ENCODE measurements at regions not wholly inside any gene's neighbourhood (a gene's known extent, or its start where the extent isn't known, plus 50 kb on each side); places are given as distances from the start of the nearest gene placed in this dataset.

DNA sequence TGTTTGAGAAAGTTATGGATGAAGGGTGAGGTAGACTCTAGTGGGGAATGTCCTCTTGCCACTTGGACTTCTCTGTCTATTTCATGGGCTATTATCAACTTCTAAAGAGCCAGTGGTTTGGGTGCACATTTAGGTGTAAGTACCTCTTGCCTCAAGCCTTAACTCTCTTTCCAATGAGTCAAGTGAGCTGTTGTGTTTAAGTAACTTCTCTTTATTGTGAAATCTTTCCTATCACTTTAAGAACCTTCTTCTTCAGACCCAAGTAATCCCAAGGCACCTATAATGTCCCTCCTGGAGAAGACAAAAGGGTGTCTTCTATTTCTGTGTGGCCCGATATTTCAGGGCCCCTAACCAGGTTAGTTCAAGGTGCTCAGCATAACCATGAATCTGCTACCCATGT is 90.5 kb upstream of the VPREB1 start:
- H3K27me3 Mint-ChIP-seq, result peaks cover 25% of the 10 kb centered on the region
- no peak for DNase-seq
- H3K36me3 Mint-ChIP-seq (ENCODE audit: low read depth), result no peaks in the 10 kb centered on the region
- no peak overlapping the region for H3K4me3 Mint-ChIP-seq
- no peaks in the 10 kb centered on the region for H3K9me3 Mint-ChIP-seq
- H3K27ac Mint-ChIP-seq, result no peak overlapping the region
- ChIA-PET CTCF (no interaction called here), POLR2A (no interaction called here)
- peaks cover 8% of the 10 kb centered on the region for H3K4me1 Mint-ChIP-seq

DNA sequence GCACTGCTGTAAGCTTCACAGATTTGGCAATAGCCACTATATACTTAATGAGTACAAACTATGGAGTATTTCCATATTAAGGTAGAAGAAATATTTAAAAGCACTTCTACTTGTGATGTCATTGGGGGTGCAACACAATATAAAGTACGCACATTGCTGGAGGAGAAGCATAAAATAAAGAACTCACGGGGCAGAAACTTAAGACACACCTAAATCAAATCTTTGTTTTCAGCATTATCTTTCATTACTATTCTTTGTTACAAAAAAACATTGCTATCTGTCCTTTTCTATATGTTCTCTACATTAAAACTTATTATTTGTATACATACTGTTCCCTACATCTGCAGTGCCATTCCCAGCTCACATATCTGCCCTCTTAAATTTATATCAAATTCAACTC is 93.3 kb upstream of the VPREB1 start:
- H3K9me3 Mint-ChIP-seq, result no peaks in the 10 kb centered on the region
- no peak for DNase-seq
- H3K4me1 Mint-ChIP-seq, result no peaks in the 10 kb centered on the region
- CTCF ChIA-PET, result no interaction called here
- POLR2A ChIA-PET, result no interaction called here
- H3K36me3 Mint-ChIP-seq (ENCODE audit: low read depth), result no peaks in the 10 kb centered on the region
- no peak overlapping the region for H3K27ac Mint-ChIP-seq
- peaks cover 48% of the 10 kb centered on the region for H3K27me3 Mint-ChIP-seq
- no peak overlapping the region for H3K4me3 Mint-ChIP-seq

DNA sequence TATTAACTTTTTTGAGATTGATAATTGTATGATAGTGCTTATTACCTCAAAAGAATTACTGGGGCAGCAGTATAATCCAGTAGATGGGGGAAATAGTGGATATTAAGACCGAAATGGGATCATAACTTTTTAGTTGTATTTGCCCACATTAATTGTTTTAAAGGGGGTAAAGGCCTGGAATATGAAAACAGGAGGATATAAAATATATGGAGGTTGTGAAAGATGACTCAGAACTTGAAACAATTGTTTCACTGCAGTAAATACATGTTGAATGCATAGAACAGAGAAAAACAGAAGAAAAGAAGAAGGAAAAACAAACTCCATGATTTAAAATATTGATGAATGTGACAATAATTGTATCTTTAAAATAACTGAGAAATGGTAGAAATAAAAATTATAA is 94.1 kb upstream of the VPREB1 start:
- CTCF ChIA-PET, result no interaction called here

DNA sequence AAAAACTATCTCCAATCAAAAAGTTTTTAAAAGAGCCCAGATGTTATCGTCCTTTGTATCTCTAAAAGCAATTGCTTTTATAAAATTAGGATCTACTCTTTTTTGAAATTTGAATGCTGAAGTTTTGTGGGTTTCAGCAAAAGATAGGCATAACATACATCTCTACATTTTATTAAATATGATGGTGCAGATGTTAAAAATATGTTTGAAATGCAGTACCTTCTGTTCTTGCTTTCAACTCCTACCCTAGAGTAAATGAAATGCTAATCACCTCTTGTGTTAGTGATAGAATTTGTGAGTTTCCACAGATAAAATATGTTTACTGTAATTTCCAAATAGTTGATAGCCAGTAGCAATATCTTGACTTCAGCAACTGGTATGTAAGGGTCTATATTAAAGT is 95.7 kb upstream of the VPREB1 start:
- Mint-ChIP-seq H3K36me3 (ENCODE audit: low read depth) (no peaks in the 10 kb centered on the region), H3K27me3 (peaks cover 53% of the 10 kb centered on the region), H3K4me1 (no peaks in the 10 kb centered on the region), H3K27ac (no peak overlapping the region), H3K9me3 (no peaks in the 10 kb centered on the region), H3K4me3 (no peak overlapping the region)
- ChIA-PET POLR2A (no interaction called here), CTCF (interaction anchor here (0.5 to 0.9 kb wide), 3 partner anchors 8 to 171 kb away, joined by 3 to 4 read pairs (median 3); no protein-coding TSS in a partner anchor)
- no peak for DNase-seq

More for the DNA sequence above, 94.1 kb upstream of the VPREB1 start:
- Mint-ChIP-seq H3K9me3 (no peaks in the 10 kb centered on the region), H3K27ac (no peak overlapping the region), H3K4me3 (no peak overlapping the region), H3K4me1 (no peaks in the 10 kb centered on the region), H3K36me3 (ENCODE audit: low read depth) (no peaks in the 10 kb centered on the region), H3K27me3 (peaks cover 50% of the 10 kb centered on the region)
- POLR2A ChIA-PET, result no interaction called here
- DNase-seq, result no peak

DNA sequence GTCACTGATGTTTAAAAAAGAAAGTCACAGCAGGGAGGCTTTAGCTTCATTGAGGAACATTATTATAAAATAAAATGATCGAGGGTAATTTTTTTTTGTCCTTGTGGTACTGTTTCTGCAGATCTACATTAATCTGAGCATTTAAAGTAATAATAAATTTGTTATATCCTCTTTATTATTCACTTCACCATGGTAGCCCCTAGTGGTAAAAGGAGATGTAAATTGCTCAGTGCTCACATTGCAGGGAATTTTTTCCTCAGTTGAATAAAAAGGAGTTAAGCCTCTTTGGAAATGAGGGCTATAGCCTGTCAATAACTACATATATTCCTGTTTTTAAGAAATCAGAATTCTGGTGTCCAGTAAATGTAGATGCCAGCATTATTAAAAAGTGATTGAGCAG is 99.7 kb upstream of the VPREB1 start:
- Mint-ChIP-seq H3K27me3 (peaks cover 62% of the 10 kb centered on the region), H3K4me3 (no peak overlapping the region), H3K36me3 (ENCODE audit: low read depth) (no peaks in the 10 kb centered on the region), H3K4me1 (no peaks in the 10 kb centered on the region), H3K27ac (no peak overlapping the region), H3K9me3 (no peaks in the 10 kb centered on the region)
- POLR2A ChIA-PET, result interaction anchor here (0.8 kb wide), 1 partner anchor 57 kb away, joined by 3 read pairs; no protein-coding TSS in a partner anchor
- no peak for DNase-seq
- CTCF ChIA-PET, result interaction anchor here (1.3 kb wide), 1 partner anchor 91 kb away, joined by 3 read pairs; no protein-coding TSS in a partner anchor

DNA sequence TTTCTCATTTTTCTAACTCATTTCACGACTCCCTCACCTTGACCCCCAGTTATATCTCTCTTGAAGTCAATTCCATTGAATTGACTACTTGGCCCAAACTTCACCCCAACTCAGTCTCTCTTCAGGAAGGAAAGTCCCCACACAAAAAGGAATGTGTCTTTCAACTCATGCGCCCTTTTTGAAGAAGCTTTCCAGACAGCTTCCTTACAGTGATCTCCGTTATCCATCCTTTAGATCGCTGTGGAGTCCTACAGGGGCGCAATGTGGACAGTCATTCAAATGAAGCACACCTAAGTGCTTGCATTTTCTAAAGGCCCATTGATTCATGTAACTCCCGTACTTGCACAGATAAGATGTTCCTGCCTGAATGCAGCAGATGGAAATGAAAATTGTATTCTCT is 101.1 kb upstream of the VPREB1 start:
- ChIA-PET POLR2A (no interaction called here), CTCF (interaction anchor here (0.7 to 1.4 kb wide), 2 partner anchors 9 to 199 kb away, joined by 3 read pairs; no protein-coding TSS in a partner anchor)

DNA sequence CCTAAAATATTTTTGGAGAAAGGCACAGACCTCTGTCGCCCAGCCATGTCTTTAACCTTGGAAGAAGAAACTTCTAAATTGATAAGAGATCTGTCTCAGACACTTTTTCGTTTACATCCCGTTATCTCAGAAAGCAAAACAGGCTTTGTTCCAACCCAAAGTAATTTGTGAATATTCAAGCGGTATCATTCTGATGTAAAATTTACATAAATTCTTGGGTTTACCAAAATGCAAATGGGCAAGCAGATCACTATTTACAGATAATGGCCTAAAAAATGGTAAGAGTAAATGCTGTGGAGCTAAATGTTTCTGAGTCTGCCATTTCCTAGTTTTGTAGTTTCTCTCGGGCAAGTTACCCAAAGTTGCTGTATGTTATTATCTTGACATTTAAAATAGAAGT is 101.9 kb upstream of the VPREB1 start:
- H3K36me3 Mint-ChIP-seq (ENCODE audit: low read depth), result no peaks in the 10 kb centered on the region
- H3K9me3 Mint-ChIP-seq, result no peaks in the 10 kb centered on the region
- CTCF ChIA-PET, result no interaction called here
- H3K27ac Mint-ChIP-seq, result no peak overlapping the region
- POLR2A ChIA-PET, result no interaction called here
- no peaks in the 10 kb centered on the region for H3K4me1 Mint-ChIP-seq
- H3K27me3 Mint-ChIP-seq, result peaks cover 54% of the 10 kb centered on the region
- no peak for DNase-seq
- H3K4me3 Mint-ChIP-seq, result no peak overlapping the region

More for the DNA sequence above, 101.1 kb upstream of the VPREB1 start:
- DNase-seq, result no peak
- no peak overlapping the region for H3K27ac Mint-ChIP-seq
- no peaks in the 10 kb centered on the region for H3K4me1 Mint-ChIP-seq
- H3K27me3 Mint-ChIP-seq, result peaks cover 60% of the 10 kb centered on the region
- H3K9me3 Mint-ChIP-seq, result no peaks in the 10 kb centered on the region
- no peak overlapping the region for H3K4me3 Mint-ChIP-seq
- H3K36me3 Mint-ChIP-seq (ENCODE audit: low read depth), result no peaks in the 10 kb centered on the region

DNA sequence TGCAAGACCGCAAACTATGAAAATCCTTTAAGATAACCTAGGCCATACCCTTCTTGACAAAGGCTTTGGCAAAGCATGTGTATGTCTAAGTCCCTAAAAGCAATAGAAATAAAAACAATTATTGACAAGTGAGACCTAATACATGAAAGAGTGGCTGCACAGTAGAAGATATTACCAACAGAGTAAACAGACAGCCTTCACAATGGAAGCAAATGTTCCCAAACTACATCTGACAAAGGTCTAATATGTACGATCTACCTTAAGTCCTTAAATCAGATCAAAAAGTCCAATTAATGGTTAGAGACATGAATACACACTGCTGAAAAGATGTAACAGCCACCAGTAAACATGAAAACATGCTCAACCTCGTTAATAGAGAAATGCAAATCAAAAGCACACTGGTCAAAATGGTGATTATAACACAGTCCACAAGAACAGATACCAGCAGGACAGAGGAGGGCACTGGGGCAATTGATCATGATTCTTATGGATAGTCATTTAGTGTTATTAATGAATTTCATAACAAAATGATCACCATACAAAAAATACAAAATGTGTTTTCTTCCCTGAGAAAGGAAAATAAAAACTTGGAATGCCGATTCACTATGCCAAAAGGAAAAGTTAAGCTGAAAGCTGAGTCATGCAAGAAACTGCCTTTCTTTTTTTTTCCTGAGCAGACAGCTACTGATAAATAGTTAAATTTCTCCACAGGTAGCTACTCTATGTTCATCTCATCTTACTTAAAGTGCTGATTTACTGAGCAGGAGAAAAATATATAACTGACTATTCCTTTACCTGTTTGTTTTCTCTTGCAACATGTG is 102.6 kb upstream of the VPREB1 start:
- ChIA-PET CTCF (no interaction called here), POLR2A (no interaction called here)
- H3K9me3 Mint-ChIP-seq, result no peaks in the 10 kb centered on the region
- peaks cover 48% of the 10 kb centered on the region for H3K27me3 Mint-ChIP-seq
- no peak overlapping the region for H3K4me3 Mint-ChIP-seq
- H3K27ac Mint-ChIP-seq, result no peak overlapping the region
- H3K36me3 Mint-ChIP-seq (ENCODE audit: low read depth), result no peaks in the 10 kb centered on the region
- no peaks in the 10 kb centered on the region for H3K4me1 Mint-ChIP-seq
- no peak for DNase-seq

DNA sequence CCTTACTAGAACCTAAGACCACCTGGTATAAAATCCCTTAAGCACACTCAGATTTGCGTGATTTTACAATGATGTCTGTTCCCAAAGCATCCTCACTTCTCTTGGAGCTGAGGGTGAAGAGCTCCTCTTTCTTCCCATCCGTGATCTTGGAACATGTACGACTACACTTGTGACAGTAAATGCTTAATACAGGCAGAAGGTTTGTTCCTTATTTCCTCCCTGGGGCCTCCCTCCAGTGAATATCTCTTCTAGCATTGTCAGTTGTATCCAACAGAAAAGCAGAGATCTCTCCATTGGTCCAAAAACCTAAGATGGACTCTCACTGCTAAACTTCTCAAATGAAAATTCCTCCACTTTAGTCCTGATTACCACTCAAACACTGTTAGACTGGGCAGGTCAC is 103.6 kb upstream of the VPREB1 start:
- DNase-seq, result no peak
- Mint-ChIP-seq H3K4me1 (no peaks in the 10 kb centered on the region), H3K27ac (no peak overlapping the region), H3K9me3 (no peaks in the 10 kb centered on the region), H3K36me3 (ENCODE audit: low read depth) (no peaks in the 10 kb centered on the region), H3K4me3 (no peak overlapping the region), H3K27me3 (peaks cover 40% of the 10 kb centered on the region)
- ChIA-PET CTCF (no interaction called here), POLR2A (no interaction called here)

DNA sequence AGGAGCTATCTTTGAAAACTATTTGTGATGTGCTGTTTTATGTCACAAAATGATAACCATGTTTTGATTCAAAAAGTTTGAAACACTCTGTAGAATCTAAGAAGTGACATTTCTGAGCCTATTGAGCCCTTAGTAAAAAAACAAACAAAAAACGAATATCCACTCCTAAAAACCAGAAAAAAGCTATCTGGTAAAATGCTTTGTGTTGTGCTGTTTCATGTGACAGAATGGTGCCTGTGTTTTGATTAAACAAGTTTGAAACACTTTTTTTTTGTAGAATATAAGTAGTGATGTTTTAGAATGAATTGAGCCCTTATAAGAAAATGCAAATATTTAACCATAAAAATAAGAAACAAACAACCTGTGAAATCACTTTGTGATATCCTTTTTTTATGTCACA is 105.2 kb upstream of the VPREB1 start:
- DNase-seq, result no peak
- ChIA-PET POLR2A (no interaction called here), CTCF (no interaction called here)
- no peak overlapping the region for H3K4me3 Mint-ChIP-seq
- H3K27ac Mint-ChIP-seq, result no peak overlapping the region
- no peaks in the 10 kb centered on the region for H3K36me3 Mint-ChIP-seq (ENCODE audit: low read depth)
- H3K9me3 Mint-ChIP-seq, result no peaks in the 10 kb centered on the region
- H3K4me1 Mint-ChIP-seq, result no peaks in the 10 kb centered on the region
- H3K27me3 Mint-ChIP-seq, result peaks cover 37% of the 10 kb centered on the region

DNA sequence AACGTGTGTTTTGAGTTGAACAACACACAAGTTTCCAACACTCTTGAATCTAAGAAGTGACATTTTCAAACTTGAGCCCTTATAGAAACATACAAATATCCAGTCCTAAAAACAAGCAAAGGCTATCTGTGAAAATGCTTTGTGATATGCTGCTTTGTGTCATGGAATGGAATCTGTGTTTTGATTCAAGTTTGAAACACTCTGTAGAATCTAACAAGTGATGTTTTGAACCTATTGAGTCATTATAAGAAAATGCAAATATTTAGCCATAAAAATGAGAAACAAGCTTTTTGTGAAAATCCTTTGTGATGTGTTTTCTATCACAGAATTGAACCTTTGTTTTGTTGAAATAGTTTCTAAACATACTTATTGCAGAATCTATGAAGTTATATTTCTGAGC is 105.7 kb upstream of the VPREB1 start:
- Mint-ChIP-seq H3K4me1 (no peaks in the 10 kb centered on the region), H3K36me3 (ENCODE audit: low read depth) (no peaks in the 10 kb centered on the region), H3K27ac (no peak overlapping the region), H3K27me3 (peaks cover 37% of the 10 kb centered on the region), H3K4me3 (no peak overlapping the region), H3K9me3 (no peaks in the 10 kb centered on the region)
- CTCF ChIA-PET, result no interaction called here
- no peak for DNase-seq
- POLR2A ChIA-PET, result no interaction called here

DNA sequence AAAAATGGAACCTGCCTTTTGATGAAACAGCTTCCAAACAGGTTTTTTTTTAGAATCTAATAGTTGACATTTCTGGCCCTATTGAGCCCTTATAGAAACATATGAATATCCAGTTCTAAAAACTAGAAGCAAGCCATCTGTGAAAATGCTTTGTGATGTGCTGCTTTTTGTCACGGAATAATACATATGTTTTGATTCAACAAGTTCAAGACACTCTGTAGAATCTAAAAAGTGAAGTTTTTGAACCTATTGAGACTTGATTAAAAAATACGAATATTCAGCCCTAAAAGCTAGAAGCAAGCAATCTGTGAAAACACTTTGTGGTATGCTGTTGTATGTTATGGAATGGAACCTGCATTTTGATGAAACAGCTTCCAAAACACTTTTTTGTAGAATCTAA is 106.7 kb upstream of the VPREB1 start:
- POLR2A ChIA-PET, result no interaction called here
- H3K4me1 Mint-ChIP-seq, result no peaks in the 10 kb centered on the region
- peaks cover 33% of the 10 kb centered on the region for H3K27me3 Mint-ChIP-seq
- H3K4me3 Mint-ChIP-seq, result no peak overlapping the region
- H3K27ac Mint-ChIP-seq, result no peak overlapping the region
- CTCF ChIA-PET, result interaction anchor here (1.7 kb wide), 1 partner anchor 19 kb away, joined by 7 read pairs; no protein-coding TSS in a partner anchor
- H3K9me3 Mint-ChIP-seq, result no peaks in the 10 kb centered on the region
- DNase-seq, result no peak
- no peaks in the 10 kb centered on the region for H3K36me3 Mint-ChIP-seq (ENCODE audit: low read depth)

DNA sequence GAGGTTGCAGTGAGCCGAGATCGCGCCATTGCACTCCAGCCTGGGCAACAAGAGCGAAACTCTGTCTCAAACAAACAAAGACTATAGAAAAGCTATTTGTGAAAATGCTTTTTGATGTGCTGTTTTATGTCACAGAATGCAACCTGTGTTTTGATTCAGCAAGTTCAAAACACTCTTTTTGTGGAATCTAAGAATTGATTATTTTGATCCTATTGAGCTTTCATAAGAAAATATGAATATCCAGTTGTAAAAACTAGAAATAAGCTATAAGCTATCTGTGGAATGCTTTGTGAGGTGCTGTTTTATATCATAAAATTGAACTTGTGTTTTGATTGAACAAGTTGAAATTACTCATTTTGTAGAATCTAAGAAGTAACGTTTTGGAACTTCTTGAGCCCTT is 110.7 kb upstream of the VPREB1 start:
- CTCF ChIA-PET, result interaction anchor here (0.8 kb wide), 1 partner anchor 9 kb away, joined by 3 read pairs; no protein-coding TSS in a partner anchor
- Mint-ChIP-seq H3K9me3 (no peaks in the 10 kb centered on the region), H3K36me3 (ENCODE audit: low read depth) (no peaks in the 10 kb centered on the region), H3K4me3 (no peak overlapping the region), H3K27me3 (peaks cover 4% of the 10 kb centered on the region), H3K4me1 (peaks cover 12% of the 10 kb centered on the region), H3K27ac (no peak overlapping the region)
- POLR2A ChIA-PET, result no interaction called here
- DNase-seq, result no peak

DNA sequence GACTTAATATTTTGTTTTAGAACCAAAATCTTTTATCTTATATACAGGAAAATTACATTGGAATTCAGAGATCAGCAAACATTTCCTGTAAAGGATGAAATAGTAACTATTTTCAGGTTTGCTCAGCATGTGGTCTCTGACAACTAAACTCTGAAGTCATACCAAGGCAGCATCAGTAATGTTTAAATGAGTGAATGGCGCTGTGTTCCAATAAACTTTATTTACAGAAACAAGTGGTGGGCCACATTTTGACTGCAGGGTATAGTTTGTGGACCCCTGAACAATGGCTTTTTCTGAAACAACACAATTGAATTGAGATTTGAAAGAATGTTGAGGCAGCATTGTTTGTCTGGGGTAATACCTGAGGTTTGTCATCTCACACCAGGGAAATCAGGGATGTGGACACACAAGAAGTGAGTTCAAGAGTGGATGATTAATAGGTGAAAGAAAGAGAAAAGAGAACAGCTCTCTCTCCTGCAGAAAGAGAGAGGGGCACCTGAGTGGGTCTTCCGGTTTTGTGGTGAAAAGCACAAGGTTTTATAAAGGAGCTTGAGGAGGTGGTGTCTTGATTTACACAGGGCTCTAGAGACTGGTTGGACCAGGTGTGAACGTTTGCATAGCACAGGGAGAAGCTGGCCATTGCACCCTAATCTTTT is 113.5 kb upstream of the VPREB1 start:
- H3K4me3 Mint-ChIP-seq, result no peak overlapping the region
- H3K27ac Mint-ChIP-seq, result no peak overlapping the region
- peaks cover 8% of the 10 kb centered on the region for H3K27me3 Mint-ChIP-seq
- ChIA-PET POLR2A (no interaction called here), CTCF (interaction anchor here (1.0 kb wide), 1 partner anchor 21 kb away, joined by 3 read pairs; no protein-coding TSS in a partner anchor)
- DNase-seq, result no peak
- H3K4me1 Mint-ChIP-seq, result peaks cover 15% of the 10 kb centered on the region
- H3K9me3 Mint-ChIP-seq, result no peaks in the 10 kb centered on the region
- no peaks in the 10 kb centered on the region for H3K36me3 Mint-ChIP-seq (ENCODE audit: low read depth)
